CD4-positive, alpha-beta T cell (primary cell): ENCODE measurements at regions not wholly inside any gene's neighbourhood (a gene's known extent, or its start where the extent isn't known, plus 50 kb on each side); places are given as distances from the start of the nearest gene placed in this dataset.

ENCODE experiments used
- ATAC-seq: fragments of 200-7000 bp; cut with Tn5 transposase; one replicate; pipeline ENCODE4 v1.10.0; 2022; ENCODE audit warnings: mild to moderate bottlenecking; ENCODE audit not compliant: poor library complexity
- CTCF ChIA-PET: fragments of 350-600 bp; sonication (Branson Sonifier 250); formaldehyde crosslinking; loops from one replicate; lab custom pipeline; 2021; ENCODE audit warnings: antibody characterized with exemption, inconsistent platforms; lab: Charles Lee
- POLR2A ChIA-PET: fragments of 350-600 bp; sonication (Branson Sonifier 250); formaldehyde crosslinking; loops from one replicate; lab custom pipeline; 2021; ENCODE audit warnings: antibody characterized with exemption, inconsistent platforms; lab: Charles Lee
- DNase-seq, 14 experiments: peaks; one replicate each; pipeline ENCODE4 v3.0.0-alpha.2; 2013 to 2020; ENCODE audit warnings: mixed read lengths in 2 of 14
- H3K27ac ChIP-seq, 2 donors: one replicate each; pipeline versions ENCODE4 v1.5.1 to v1.7.0; 2013; ENCODE audit warnings: low read length in 2 of 2, low read depth in 1 of 2, mild to moderate bottlenecking in 1 of 2
- H3K27me3 ChIP-seq, 2 experiments: 1 replicate in 1 of 2; 2 replicates in 1 of 2; pipeline versions ENCODE4 v1.6.1 to v1.7.0; 2013; ENCODE audit warnings: low read length in 2 of 2, control low read depth in 1 of 2, mild to moderate bottlenecking in 1 of 2, moderate library complexity in 1 of 2; ENCODE audit not compliant: insufficient read depth in 2 of 2, control insufficient read depth in 1 of 2
- H3K36me3 ChIP-seq: one replicate; pipeline ENCODE4 v1.6.1; 2013; ENCODE audit warnings: low read length, control low read depth; ENCODE audit not compliant: insufficient read depth
- H3K4me1 ChIP-seq: one replicate; pipeline ENCODE4 v1.6.1; 2013; ENCODE audit warnings: low read length, control low read depth; ENCODE audit not compliant: insufficient read depth
- H3K4me3 ChIP-seq: one replicate; pipeline ENCODE4 v1.5.1; 2013; ENCODE audit warnings: mild to moderate bottlenecking, low read length, moderate library complexity
- H3K9me3 ChIP-seq, 2 experiments: 1 replicate in 1 of 2; 2 replicates in 1 of 2; pipeline versions ENCODE4 v1.6.1 to v1.7.0; 2013; ENCODE audit warnings: low read length in 2 of 2, mild to moderate bottlenecking in 2 of 2, control low read depth in 1 of 2, moderate library complexity in 1 of 2; ENCODE audit not compliant: control insufficient read depth in 1 of 2, insufficient read depth in 1 of 2
- H3K27ac Mint-ChIP-seq: one replicate; pipeline ENCODE4 v1.8.0; 2020; ENCODE audit warnings: mixed read lengths
- H3K27me3 Mint-ChIP-seq: one replicate; pipeline ENCODE4 v1.8.0; 2021; ENCODE audit warnings: mixed read lengths
- H3K36me3 Mint-ChIP-seq: one replicate; pipeline ENCODE4 v1.8.0; 2021; ENCODE audit warnings: low read depth, mixed read lengths
- H3K4me1 Mint-ChIP-seq: one replicate; pipeline ENCODE4 v1.8.0; 2021; ENCODE audit warnings: low read depth, mixed read lengths
- H3K4me3 Mint-ChIP-seq: one replicate; pipeline ENCODE4 v1.8.0; 2020; ENCODE audit warnings: mild to moderate bottlenecking, mixed read lengths
- H3K9me3 Mint-ChIP-seq: one replicate; pipeline ENCODE4 v1.8.0; 2020; ENCODE audit warnings: mixed read lengths
- intact Hi-C, 2 experiments: fragments of 100-400 bp; cut with DNase I in 1 of 2; cut with micrococcal nuclease in 1 of 2; formaldehyde crosslinking; loops; one replicate each; pipeline versions ENCODE4 v1.15.1 to v1.9.0; 2023 to 2025; cut with DNase I, micrococcal nuclease
- TF ChIP-seq, protein P1 (sequence below): fragments of 200-600 bp; IDR thresholded peaks from one replicate; pipeline ENCODE4 v1.8.0; 2022; ENCODE audit warnings: antibody characterized with exemption, mild to moderate bottlenecking

DNA sequence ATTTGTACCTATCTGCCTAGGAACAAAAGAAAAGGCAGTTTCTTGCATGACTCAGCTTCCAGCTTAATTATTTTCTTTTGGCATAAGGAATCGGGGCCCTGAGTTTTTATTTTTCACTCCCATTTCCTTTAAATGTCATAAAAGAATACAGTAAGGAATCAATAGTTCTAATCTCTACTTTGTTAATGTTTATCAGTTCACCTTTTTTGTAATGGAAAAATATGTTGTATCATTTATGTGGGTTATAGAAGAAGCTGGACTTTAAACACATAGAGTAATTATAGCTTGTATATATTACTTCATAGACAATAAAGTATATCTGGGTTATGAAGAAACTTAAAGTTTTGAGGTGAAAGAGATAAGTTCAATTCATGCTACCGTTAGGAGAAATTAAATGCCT is 1214.8 kb upstream of the GJE1 start:
- no peaks in the 10 kb centered on the region for H3K27me3 Mint-ChIP-seq
- no peaks in the 10 kb centered on the region for H3K4me1 Mint-ChIP-seq
- ATAC-seq (no peak), DNase-seq (no peak)
- H3K36me3 ChIP-seq: no peaks in the 10 kb centered on the region
- no peaks in the 10 kb centered on the region for H3K36me3 Mint-ChIP-seq
- CTCF ChIA-PET: no interaction called here
- H3K9me3 Mint-ChIP-seq: no peaks in the 10 kb centered on the region
- POLR2A ChIA-PET: no interaction called here
- intact Hi-C loops: no loop called here
- H3K4me3 ChIP-seq: no peak overlapping the region
- H3K4me3 Mint-ChIP-seq: no peak overlapping the region
- no peaks in the 10 kb centered on the region for H3K4me1 ChIP-seq
- no peaks in the 10 kb centered on the region for H3K27me3 ChIP-seq
- H3K27ac Mint-ChIP-seq: no peak overlapping the region
- TF ChIP-seq, protein P1, sequence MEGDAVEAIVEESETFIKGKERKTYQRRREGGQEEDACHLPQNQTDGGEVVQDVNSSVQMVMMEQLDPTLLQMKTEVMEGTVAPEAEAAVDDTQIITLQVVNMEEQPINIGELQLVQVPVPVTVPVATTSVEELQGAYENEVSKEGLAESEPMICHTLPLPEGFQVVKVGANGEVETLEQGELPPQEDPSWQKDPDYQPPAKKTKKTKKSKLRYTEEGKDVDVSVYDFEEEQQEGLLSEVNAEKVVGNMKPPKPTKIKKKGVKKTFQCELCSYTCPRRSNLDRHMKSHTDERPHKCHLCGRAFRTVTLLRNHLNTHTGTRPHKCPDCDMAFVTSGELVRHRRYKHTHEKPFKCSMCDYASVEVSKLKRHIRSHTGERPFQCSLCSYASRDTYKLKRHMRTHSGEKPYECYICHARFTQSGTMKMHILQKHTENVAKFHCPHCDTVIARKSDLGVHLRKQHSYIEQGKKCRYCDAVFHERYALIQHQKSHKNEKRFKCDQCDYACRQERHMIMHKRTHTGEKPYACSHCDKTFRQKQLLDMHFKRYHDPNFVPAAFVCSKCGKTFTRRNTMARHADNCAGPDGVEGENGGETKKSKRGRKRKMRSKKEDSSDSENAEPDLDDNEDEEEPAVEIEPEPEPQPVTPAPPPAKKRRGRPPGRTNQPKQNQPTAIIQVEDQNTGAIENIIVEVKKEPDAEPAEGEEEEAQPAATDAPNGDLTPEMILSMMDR: no peak
- H3K9me3 ChIP-seq: no peaks in the 10 kb centered on the region
- no peak overlapping the region for H3K27ac ChIP-seq

DNA sequence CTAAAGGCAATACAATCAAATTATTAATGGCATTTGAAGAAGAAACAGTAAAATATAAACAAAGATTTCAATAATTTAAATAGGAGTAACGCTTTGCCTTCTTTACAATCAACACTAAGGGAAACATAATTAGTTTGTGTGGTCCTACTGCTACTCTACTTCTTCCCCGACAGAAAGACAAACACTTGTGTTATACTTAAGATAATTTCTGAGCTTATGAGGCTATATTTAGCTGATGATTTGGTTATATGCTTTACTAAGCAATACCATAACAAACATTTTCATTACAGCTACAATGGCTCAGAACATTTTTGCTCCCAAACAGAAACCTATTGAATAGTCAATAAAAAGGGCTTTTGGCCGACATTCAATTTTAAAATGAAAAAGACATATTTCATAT is 1217.2 kb upstream of the GJE1 start:
- H3K36me3 ChIP-seq: no peaks in the 10 kb centered on the region
- H3K9me3 ChIP-seq: no peaks in the 10 kb centered on the region
- DNase-seq: no peak
- TF ChIP-seq, protein P1: no peak
- ChIA-PET CTCF (no interaction called here), POLR2A (no interaction called here)
- no peaks in the 10 kb centered on the region for H3K9me3 Mint-ChIP-seq
- ATAC-seq: no peak
- no peak overlapping the region for H3K27ac ChIP-seq
- H3K4me1 ChIP-seq: no peaks in the 10 kb centered on the region
- H3K4me3 ChIP-seq: no peak overlapping the region
- no peak overlapping the region for H3K4me3 Mint-ChIP-seq
- H3K27me3 Mint-ChIP-seq: no peaks in the 10 kb centered on the region
- intact Hi-C loops: no loop called here
- H3K27me3 ChIP-seq: no peaks in the 10 kb centered on the region
- no peak overlapping the region for H3K27ac Mint-ChIP-seq
- H3K4me1 Mint-ChIP-seq: no peaks in the 10 kb centered on the region
- no peaks in the 10 kb centered on the region for H3K36me3 Mint-ChIP-seq

DNA sequence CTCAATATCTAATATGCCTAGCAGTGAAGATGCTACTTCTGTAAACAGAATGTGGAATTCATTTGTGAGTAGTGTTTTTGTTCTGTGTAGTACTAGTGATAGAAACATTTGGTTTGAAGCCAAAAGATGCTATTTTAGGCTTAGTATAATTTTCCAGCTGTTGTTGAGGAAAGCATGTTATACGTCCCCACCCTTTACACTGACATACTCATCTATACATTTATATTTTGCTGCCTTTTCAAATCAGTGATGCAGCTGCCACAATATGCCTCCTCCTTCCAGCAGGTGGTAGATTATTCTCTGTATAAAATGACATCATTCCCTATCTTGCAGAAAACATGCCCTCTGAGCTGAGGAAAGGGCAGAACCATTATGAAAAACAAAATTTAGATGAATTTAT is 1217.6 kb upstream of the GJE1 start:
- H3K36me3 Mint-ChIP-seq: no peaks in the 10 kb centered on the region
- no peak overlapping the region for H3K27ac Mint-ChIP-seq
- no peak for DNase-seq
- intact Hi-C loops: no loop called here
- H3K27me3 ChIP-seq: no peaks in the 10 kb centered on the region
- no peaks in the 10 kb centered on the region for H3K4me1 ChIP-seq
- no peak overlapping the region for H3K27ac ChIP-seq
- no peak overlapping the region for H3K4me3 Mint-ChIP-seq
- TF ChIP-seq, protein P1: no peak
- H3K4me1 Mint-ChIP-seq: no peaks in the 10 kb centered on the region
- CTCF ChIA-PET: no interaction called here
- POLR2A ChIA-PET: no interaction called here
- no peaks in the 10 kb centered on the region for H3K9me3 ChIP-seq
- H3K9me3 Mint-ChIP-seq: no peaks in the 10 kb centered on the region
- H3K36me3 ChIP-seq: no peaks in the 10 kb centered on the region
- no peak overlapping the region for H3K4me3 ChIP-seq
- H3K27me3 Mint-ChIP-seq: no peaks in the 10 kb centered on the region
- ATAC-seq: no peak
